H9 (cell line): ENCODE measurements at regions not wholly inside any gene's neighbourhood (a gene's known extent, or its start where the extent isn't known, plus 50 kb on each side); places are given as distances from the start of the nearest gene placed in this dataset.

Experiments used
- DNase-seq: peaks from one replicate; pipeline ENCODE4 v3.0.0-alpha.2; 2017
- H2AFZ ChIP-seq: one replicate; pipeline ENCODE4 v1.6.1; 2013; ENCODE audit warnings: mild to moderate bottlenecking, low read length, control low read depth, moderate library complexity
- H2AK5ac ChIP-seq: 2 replicates; pipeline ENCODE4 v1.6.1; 2013; ENCODE audit warnings: low read length, control low read depth, mixed read lengths; ENCODE audit not compliant: insufficient read length
- H2BK120ac ChIP-seq: one replicate; pipeline ENCODE4 v1.6.1; 2013; ENCODE audit warnings: low read depth, mild to moderate bottlenecking, low read length, control low read depth, inconsistent platforms; ENCODE audit not compliant: poor library complexity, severe bottlenecking
- H2BK12ac ChIP-seq: 2 replicates; pipeline ENCODE4 v1.6.1; 2013; ENCODE audit warnings: low read length, control low read depth, mixed read lengths, low read depth; ENCODE audit not compliant: insufficient read length
- H2BK15ac ChIP-seq: 2 replicates; pipeline ENCODE4 v1.6.1; 2013; ENCODE audit warnings: low read depth, low read length, control low read depth
- H2BK20ac ChIP-seq: one replicate; pipeline ENCODE4 v1.6.1; 2013; ENCODE audit warnings: low read depth, mild to moderate bottlenecking, low read length, control low read depth, inconsistent platforms; ENCODE audit not compliant: poor library complexity, severe bottlenecking
- H2BK5ac ChIP-seq: 2 replicates; pipeline ENCODE4 v1.6.1; 2013; ENCODE audit warnings: low read length, control low read depth, mixed read lengths; ENCODE audit not compliant: insufficient read length
- H3K14ac ChIP-seq: 2 replicates; pipeline ENCODE4 v1.6.1; 2013; ENCODE audit warnings: low read length, control low read depth; ENCODE audit not compliant: insufficient read depth
- H3K18ac ChIP-seq: 2 replicates; pipeline ENCODE4 v1.6.1; 2013; ENCODE audit warnings: low read depth, mild to moderate bottlenecking, mixed read lengths, low read length, control low read depth; ENCODE audit not compliant: insufficient read length
- H3K23ac ChIP-seq: 2 replicates; pipeline ENCODE4 v1.6.1; 2013; ENCODE audit warnings: low read length, control low read depth, mixed read lengths, low read depth; ENCODE audit not compliant: insufficient read length
- H3K23me2 ChIP-seq: 2 replicates; pipeline ENCODE4 v1.6.1; 2013; ENCODE audit warnings: low read depth, mild to moderate bottlenecking, mixed read lengths, low read length, control low read depth; ENCODE audit not compliant: insufficient read length, poor library complexity, severe bottlenecking
- H3K27ac ChIP-seq: 2 replicates; pipeline ENCODE4 v1.5.1; 2013; ENCODE audit warnings: low read length, control low read depth, mixed read lengths, low read depth; ENCODE audit not compliant: insufficient read length
- H3K27me3 ChIP-seq: 2 replicates; pipeline ENCODE4 v1.6.1; 2013; ENCODE audit warnings: low read length, control low read depth, inconsistent platforms; ENCODE audit not compliant: insufficient read depth
- H3K4ac ChIP-seq: 2 replicates; pipeline ENCODE4 v1.6.1; 2013; ENCODE audit warnings: low read depth, mild to moderate bottlenecking, control low read depth, inconsistent platforms, low read length, moderate library complexity
- H3K4me1 ChIP-seq: 2 replicates; pipeline ENCODE4 v1.6.1; 2013; ENCODE audit warnings: low read length, control low read depth, inconsistent platforms; ENCODE audit not compliant: insufficient read depth
- H3K4me2 ChIP-seq: 2 replicates; pipeline ENCODE4 v1.6.1; 2013; ENCODE audit warnings: low read length, control low read depth, mixed read lengths; ENCODE audit not compliant: insufficient read length, insufficient read depth
- H3K56ac ChIP-seq: 2 replicates; pipeline ENCODE4 v1.6.1; 2013; ENCODE audit warnings: low read depth, mild to moderate bottlenecking, mixed read lengths, low read length, control low read depth; ENCODE audit not compliant: insufficient read length
- H3K79me1 ChIP-seq: 2 replicates; pipeline ENCODE4 v1.6.1; 2013; ENCODE audit warnings: low read depth, mild to moderate bottlenecking, moderate library complexity, low read length, control low read depth, inconsistent platforms; ENCODE audit not compliant: insufficient read depth, poor library complexity, severe bottlenecking
- H3K79me2 ChIP-seq: 2 replicates; pipeline ENCODE4 v1.6.1; 2013; ENCODE audit warnings: low read length, control low read depth, inconsistent platforms; ENCODE audit not compliant: insufficient read depth
- H3K9ac ChIP-seq: 2 replicates; pipeline ENCODE4 v1.6.1; 2013; ENCODE audit warnings: low read length, control low read depth, mixed read lengths; ENCODE audit not compliant: insufficient read length; ENCODE audit errors: extremely low read depth
- H3K9me3 ChIP-seq: one replicate; pipeline ENCODE4 v1.6.1; 2013; ENCODE audit warnings: low read depth, low read length, inconsistent platforms; ENCODE audit not compliant: control insufficient read depth
- H3T11ph ChIP-seq: one replicate; pipeline ENCODE4 v1.6.1; 2013; ENCODE audit warnings: mild to moderate bottlenecking, low read length, control low read depth, inconsistent platforms
- H4K20me1 ChIP-seq: one replicate; pipeline ENCODE4 v1.6.1; 2013; ENCODE audit not compliant: control insufficient read depth, insufficient read length, insufficient read depth
- H4K5ac ChIP-seq: 2 replicates; pipeline ENCODE4 v1.6.1; 2013; ENCODE audit warnings: low read depth, mild to moderate bottlenecking, mixed read lengths, low read length, control low read depth; ENCODE audit not compliant: insufficient read length
- H4K8ac ChIP-seq: replicated peaks from 2 replicates; pipeline ENCODE4 v1.6.1; 2013; ENCODE audit warnings: low read length, control low read depth, mixed read lengths, low read depth; ENCODE audit not compliant: insufficient read length
- H4K91ac ChIP-seq: 2 replicates; pipeline ENCODE4 v1.6.1; 2013; ENCODE audit warnings: low read depth, mild to moderate bottlenecking, moderate library complexity, mixed read lengths, low read length, control low read depth; ENCODE audit not compliant: insufficient read length
- H3K27ac Mint-ChIP-seq, 3 experiments: 2 replicates in 2 of 3; 3 replicates in 1 of 3; pipeline ENCODE4 v1.8.0; 2020 to 2021; ENCODE audit warnings: mixed read lengths in 3 of 3, mild to moderate bottlenecking in 1 of 3, moderate library complexity in 1 of 3
- H3K27me3 Mint-ChIP-seq: 2 replicates; pipeline ENCODE4 v1.8.0; 2021; ENCODE audit warnings: low read depth, mild to moderate bottlenecking, moderate library complexity, mixed read lengths
- H3K36me3 Mint-ChIP-seq, 3 experiments: 2 replicates in 2 of 3; 3 replicates in 1 of 3; pipeline ENCODE4 v1.8.0; 2020 to 2021; ENCODE audit warnings: low read depth in 3 of 3, mixed read lengths in 3 of 3; ENCODE audit not compliant: insufficient read depth in 1 of 3
- H3K4me1 Mint-ChIP-seq, 2 experiments: 2 replicates each; pipeline ENCODE4 v1.8.0; 2020; ENCODE audit warnings: mixed read lengths in 2 of 2
- H3K4me3 Mint-ChIP-seq, 2 experiments: 2 replicates in 1 of 2; 3 replicates in 1 of 2; pipeline ENCODE4 v1.8.0; 2020 to 2021; ENCODE audit warnings: mild to moderate bottlenecking in 2 of 2, mixed read lengths in 2 of 2, moderate library complexity in 1 of 2
- H3K9me3 Mint-ChIP-seq, 2 experiments: 2 replicates in 1 of 2; 3 replicates in 1 of 2; pipeline ENCODE4 v1.8.0; 2020; ENCODE audit warnings: mild to moderate bottlenecking in 2 of 2, mixed read lengths in 2 of 2, moderate library complexity in 1 of 2
- TF ChIP-seq, protein P1 (sequence below): fragments of 200-600 bp; sonication (generic); conservative IDR thresholded peaks from 3 replicates; pipeline ENCODE4 v1.8.0; 2021; ENCODE audit warnings: antibody characterized with exemption, mild to moderate bottlenecking

DNA sequence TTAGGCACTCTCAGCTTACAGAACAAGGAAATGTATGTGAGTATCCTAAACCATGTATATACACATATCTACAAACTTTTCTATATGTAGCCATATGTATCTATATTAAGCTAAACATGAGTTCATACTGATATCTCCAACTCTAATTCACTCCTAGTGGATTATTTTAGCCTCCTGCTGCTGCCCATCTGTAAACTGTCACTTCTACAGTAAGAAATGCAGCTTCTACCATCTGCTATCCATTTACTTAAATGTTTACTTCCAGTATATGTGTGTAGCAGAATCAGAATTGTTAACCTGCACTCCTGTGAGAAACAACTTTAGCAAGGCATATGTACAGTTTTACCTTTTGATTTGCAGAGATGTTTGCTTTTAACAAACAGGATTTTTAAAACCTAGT, 478.5 kb upstream of the CBLB start:
- no peak overlapping the region for H3K9ac ChIP-seq
- no peak overlapping the region for H3K27ac Mint-ChIP-seq
- H2BK20ac ChIP-seq = no peak overlapping the region
- H3K27me3 Mint-ChIP-seq = no peaks in the 10 kb centered on the region
- H3K18ac ChIP-seq = no peak overlapping the region
- H2AFZ ChIP-seq = no peak overlapping the region
- H3K27ac ChIP-seq = no peak overlapping the region
- H4K5ac ChIP-seq = no peak overlapping the region
- H2BK12ac ChIP-seq = no peak overlapping the region
- H3K36me3 Mint-ChIP-seq = no peaks in the 10 kb centered on the region; a peak in 1 of 7 replicates
- no peaks in the 10 kb centered on the region for H3K79me2 ChIP-seq
- TF ChIP-seq, protein P1, sequence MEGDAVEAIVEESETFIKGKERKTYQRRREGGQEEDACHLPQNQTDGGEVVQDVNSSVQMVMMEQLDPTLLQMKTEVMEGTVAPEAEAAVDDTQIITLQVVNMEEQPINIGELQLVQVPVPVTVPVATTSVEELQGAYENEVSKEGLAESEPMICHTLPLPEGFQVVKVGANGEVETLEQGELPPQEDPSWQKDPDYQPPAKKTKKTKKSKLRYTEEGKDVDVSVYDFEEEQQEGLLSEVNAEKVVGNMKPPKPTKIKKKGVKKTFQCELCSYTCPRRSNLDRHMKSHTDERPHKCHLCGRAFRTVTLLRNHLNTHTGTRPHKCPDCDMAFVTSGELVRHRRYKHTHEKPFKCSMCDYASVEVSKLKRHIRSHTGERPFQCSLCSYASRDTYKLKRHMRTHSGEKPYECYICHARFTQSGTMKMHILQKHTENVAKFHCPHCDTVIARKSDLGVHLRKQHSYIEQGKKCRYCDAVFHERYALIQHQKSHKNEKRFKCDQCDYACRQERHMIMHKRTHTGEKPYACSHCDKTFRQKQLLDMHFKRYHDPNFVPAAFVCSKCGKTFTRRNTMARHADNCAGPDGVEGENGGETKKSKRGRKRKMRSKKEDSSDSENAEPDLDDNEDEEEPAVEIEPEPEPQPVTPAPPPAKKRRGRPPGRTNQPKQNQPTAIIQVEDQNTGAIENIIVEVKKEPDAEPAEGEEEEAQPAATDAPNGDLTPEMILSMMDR = no peak
- no peak overlapping the region for H2BK15ac ChIP-seq
- H3K27me3 ChIP-seq = no peaks in the 10 kb centered on the region
- no peak overlapping the region for H2BK120ac ChIP-seq
- DNase-seq = no peak
- no peaks in the 10 kb centered on the region for H3K79me1 ChIP-seq
- no peak overlapping the region for H2AK5ac ChIP-seq
- no peaks in the 10 kb centered on the region for H3K4me1 ChIP-seq
- no peak overlapping the region for H3K23ac ChIP-seq
- H3K4me1 Mint-ChIP-seq = peaks cover 2 to 4% of the 10 kb centered on the region in 2 experiments; a peak in 2 of 4 replicates
- H3K4me2 ChIP-seq = no peak overlapping the region
- no peak overlapping the region for H3K56ac ChIP-seq
- peaks cover 0 to 2% of the 10 kb centered on the region in 2 experiments; a peak in 1 of 5 replicates for H3K9me3 Mint-ChIP-seq
- no peak overlapping the region for H3K4ac ChIP-seq
- H4K8ac ChIP-seq = no peak overlapping the region
- no peak overlapping the region for H3K4me3 Mint-ChIP-seq
- H3K9me3 ChIP-seq = no peaks in the 10 kb centered on the region
- no peaks in the 10 kb centered on the region for H3K23me2 ChIP-seq
- no peak overlapping the region for H3K14ac ChIP-seq
- no peak overlapping the region for H4K91ac ChIP-seq
- no peaks in the 10 kb centered on the region for H4K20me1 ChIP-seq
- no peak overlapping the region for H2BK5ac ChIP-seq
- H3T11ph ChIP-seq = no peak overlapping the region
